Ovary (tissue), 7 donors: ENCODE measurements at regions not wholly inside any gene's neighbourhood (a gene's known extent, or its start where the extent isn't known, plus 50 kb on each side); places are given as distances from the start of the nearest gene placed in this dataset.

Source experiments
- DNase-seq, 5 donors: peaks; one replicate each; pipeline ENCODE4 v3.0.0-alpha.2; 2019 to 2020
- H3K27ac ChIP-seq, 2 donors: fragments of 200-600 bp; one replicate each; pipeline versions ENCODE4 v1.5.1 to v1.8.0; 2019 to 2022
- H3K27me3 ChIP-seq: fragments of 200-600 bp; one replicate; pipeline ENCODE4 v1.8.0; 2022
- H3K36me3 ChIP-seq: fragments of 200-600 bp; sonication (generic); one replicate; pipeline ENCODE4 v1.5.1; 2019
- H3K4me1 ChIP-seq: one replicate; pipeline ENCODE4 v1.8.1; 2013; ENCODE audit warnings: mild to moderate bottlenecking, moderate library complexity; ENCODE audit not compliant: insufficient read depth
- H3K4me3 ChIP-seq: fragments of 200-600 bp; sonication (generic); one replicate; pipeline ENCODE4 v1.5.1; 2017
- H3K9me3 ChIP-seq, 2 donors: fragments of 200-600 bp in 1 of 2; sonication (generic) in 1 of 2; one replicate each; pipeline versions ENCODE4 v1.5.1 to v1.8.1; 2013 to 2019; ENCODE audit warnings: mild to moderate bottlenecking in 1 of 2, moderate library complexity in 1 of 2
- CTCF ChIP-seq, 3 donors: fragments of 450-650 bp in 2 of 3; fragments of 200-600 bp in 1 of 3; IDR thresholded peaks; one replicate each; pipeline versions ENCODE4 v1.5.1 to v1.8.0; 2016 to 2022; ENCODE audit warnings: antibody characterized with exemption in 3 of 3, mild to moderate bottlenecking in 1 of 3
- EP300 ChIP-seq: sonication (generic); formaldehyde crosslinking; IDR thresholded peaks from one replicate; pipeline ENCODE4 v1.6.1; 2017; ENCODE audit warnings: antibody characterized with exemption
- POLR2A ChIP-seq: fragments of 450-650 bp; IDR thresholded peaks from one replicate; pipeline ENCODE4 v1.6.1; 2017; ENCODE audit warnings: antibody characterized with exemption, mild to moderate bottlenecking, moderate library complexity
- WGBS, 3 donors: extraction: QIAGEN DNeasy Blood & Tissue Kit in 1 of 3; methylation state at CpG; one replicate each; pipeline versions ENCODE4 v1.1.5 to v1.1.7; 2013 to 2017; 5-methylcytosine and 5-hydroxymethylcytosine counted together
- intact Hi-C, 4 donors: fragments of 100-400 bp; cut with DNase I; formaldehyde crosslinking; loops; one replicate each; pipeline versions ENCODE4 v1.11.0 to v1.15.1; 2022 to 2023
- donor health status: DM: no; HTN: no; CAD: no; lungs with moderate emphysema.
- donor health status: DM: no; HTN: no; CAD: no.
- donor health status: Bipolar disorder and iron deficiency.
- donor health status: DM: no; HTN: no; CAD: no.
- donor health status: DM: yes; HTN: yes; CAD: no.

GRCh38 chr7:130958846-130959245 is 224.8 kb upstream of the KLF14 start:
- Histone ChIP-seq H3K4me3 (no peak overlapping the region), H3K4me1 (peaks cover 13% of the 10 kb centered on the region), H3K9me3 (no peaks in the 10 kb centered on the region), H3K27ac (no peak overlapping the region), H3K27me3 (no peaks in the 10 kb centered on the region), H3K36me3 (no peaks in the 10 kb centered on the region)
- TF ChIP-seq CTCF (IDR thresholded peaks at IDR 0.05) (no peak), POLR2A (no peak), EP300 (no peak)
- no peak for DNase-seq
- intact Hi-C loops, result no loop called here
- WGBS, 3 donors, result 74 to 82% (median 81%) methylated on average over 6 of the region's 6 CpGs

GRCh38 chr7:130959743-130960207 is 225.8 kb upstream of the KLF14 start:
- Histone ChIP-seq H3K27ac (no peak overlapping the region), H3K36me3 (no peaks in the 10 kb centered on the region), H3K4me3 (no peak overlapping the region), H3K27me3 (no peaks in the 10 kb centered on the region), H3K9me3 (no peaks in the 10 kb centered on the region), H3K4me1 (peaks cover 13% of the 10 kb centered on the region)
- 82 to 92% (median 87%) methylated on average over 9 of the region's 9 CpGs for WGBS, 3 donors
- TF ChIP-seq CTCF (IDR thresholded peaks at IDR 0.05) (no peak), POLR2A (no peak), EP300 (no peak)
- intact Hi-C loops, result no loop called here
- no peak for DNase-seq

GRCh38 chr7:130960208-130960988 is 226.4 kb upstream of the KLF14 start:
- no peak overlapping the region for H3K27ac ChIP-seq
- H3K9me3 ChIP-seq, result no peaks in the 10 kb centered on the region
- DNase-seq, result no peak
- H3K4me1 ChIP-seq, result peaks cover 13% of the 10 kb centered on the region
- H3K27me3 ChIP-seq, result no peaks in the 10 kb centered on the region
- TF ChIP-seq POLR2A, result no peak
- TF ChIP-seq CTCF (IDR thresholded peaks at IDR 0.05), result no peak
- TF ChIP-seq EP300, result no peak
- WGBS, 3 donors, result 41 to 57% (median 47%) methylated on average over 6 of the region's 6 CpGs
- intact Hi-C loops, result no loop called here
- no peak overlapping the region for H3K4me3 ChIP-seq
- no peaks in the 10 kb centered on the region for H3K36me3 ChIP-seq

- TF ChIP-seq POLR2A (no peak), CTCF (IDR thresholded peaks at IDR 0.05) (no peak), EP300 (no peak)
- H3K4me3 ChIP-seq, result no peak overlapping the region
- no peaks in the 10 kb centered on the region for H3K27me3 ChIP-seq
- DNase-seq, result no peak
- no peak overlapping the region for H3K27ac ChIP-seq
- intact Hi-C loops, result no loop called here
- no peaks in the 10 kb centered on the region for H3K36me3 ChIP-seq
- 58 to 72% (median 67%) methylated on average over 9 of the region's 9 CpGs for WGBS, 3 donors
- peaks cover 13% of the 10 kb centered on the region for H3K4me1 ChIP-seq
- H3K9me3 ChIP-seq, result no peaks in the 10 kb centered on the region
Observed at GRCh38 chr7:130961128-130961601, 227.2 kb upstream of the KLF14 start.
